ENCODE measurements at regions not wholly inside any gene's neighbourhood (a gene's known extent, or its start where the extent isn't known, plus 50 kb on each side); places are given as distances from the start of the nearest gene placed in this dataset.

- no peak overlapping the region for H3K4me3 ChIP-seq (replicated peaks; ENCODE audit: low read depth, low read length)
- no peak for DNase-seq (ENCODE audit: low read depth)
- TF ChIP-seq, protein P1, sequence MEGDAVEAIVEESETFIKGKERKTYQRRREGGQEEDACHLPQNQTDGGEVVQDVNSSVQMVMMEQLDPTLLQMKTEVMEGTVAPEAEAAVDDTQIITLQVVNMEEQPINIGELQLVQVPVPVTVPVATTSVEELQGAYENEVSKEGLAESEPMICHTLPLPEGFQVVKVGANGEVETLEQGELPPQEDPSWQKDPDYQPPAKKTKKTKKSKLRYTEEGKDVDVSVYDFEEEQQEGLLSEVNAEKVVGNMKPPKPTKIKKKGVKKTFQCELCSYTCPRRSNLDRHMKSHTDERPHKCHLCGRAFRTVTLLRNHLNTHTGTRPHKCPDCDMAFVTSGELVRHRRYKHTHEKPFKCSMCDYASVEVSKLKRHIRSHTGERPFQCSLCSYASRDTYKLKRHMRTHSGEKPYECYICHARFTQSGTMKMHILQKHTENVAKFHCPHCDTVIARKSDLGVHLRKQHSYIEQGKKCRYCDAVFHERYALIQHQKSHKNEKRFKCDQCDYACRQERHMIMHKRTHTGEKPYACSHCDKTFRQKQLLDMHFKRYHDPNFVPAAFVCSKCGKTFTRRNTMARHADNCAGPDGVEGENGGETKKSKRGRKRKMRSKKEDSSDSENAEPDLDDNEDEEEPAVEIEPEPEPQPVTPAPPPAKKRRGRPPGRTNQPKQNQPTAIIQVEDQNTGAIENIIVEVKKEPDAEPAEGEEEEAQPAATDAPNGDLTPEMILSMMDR (IDR thresholded peaks at IDR 0.05; ENCODE audit: low read length, missing control alignments) = no peak
Measured at GRCh38 chr6:81812401-81812800, 59.9 kb upstream of the TENT5A start.

DNA sequence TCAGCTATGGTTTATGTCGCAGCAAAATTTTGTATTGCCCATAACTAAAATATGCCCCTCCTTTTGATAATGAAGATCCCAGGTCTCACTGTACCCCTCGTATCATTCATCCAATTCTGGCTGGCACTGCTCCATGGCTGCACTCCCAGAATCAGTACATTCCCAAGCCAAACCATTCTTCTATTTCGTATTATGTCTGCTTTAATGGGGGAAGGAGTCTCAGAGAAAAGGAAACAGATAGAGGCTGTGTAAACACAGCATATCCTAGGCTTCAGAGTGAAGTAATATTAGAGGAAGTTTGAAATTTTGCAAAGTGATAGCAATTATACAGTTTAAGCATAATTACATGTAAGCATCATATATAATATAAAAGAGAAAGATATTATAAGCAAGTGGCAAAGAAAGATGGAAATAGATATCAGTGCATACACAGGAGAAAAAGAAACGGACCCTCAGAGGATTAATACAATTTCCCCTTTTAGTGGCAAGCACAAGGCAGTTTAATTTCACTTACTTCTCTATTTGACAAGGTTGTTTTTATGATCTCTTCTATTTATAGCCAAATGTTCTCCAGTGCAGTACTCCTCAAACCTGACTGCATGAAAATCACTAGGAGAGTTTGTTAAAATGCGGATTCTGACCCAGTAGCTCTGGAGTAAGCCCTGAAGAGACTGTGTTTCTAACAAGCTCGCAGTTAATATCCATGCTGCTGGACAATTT, 56.5 kb upstream of the TENT5A start:
- H3K4me3 ChIP-seq (replicated peaks; ENCODE audit: low read depth, low read length) = no peak overlapping the region
- DNase-seq (ENCODE audit: low read depth) = peak; percentile 57
- TF ChIP-seq, protein P1 (IDR thresholded peaks at IDR 0.05; ENCODE audit: low read length, missing control alignments) = no peak

DNA sequence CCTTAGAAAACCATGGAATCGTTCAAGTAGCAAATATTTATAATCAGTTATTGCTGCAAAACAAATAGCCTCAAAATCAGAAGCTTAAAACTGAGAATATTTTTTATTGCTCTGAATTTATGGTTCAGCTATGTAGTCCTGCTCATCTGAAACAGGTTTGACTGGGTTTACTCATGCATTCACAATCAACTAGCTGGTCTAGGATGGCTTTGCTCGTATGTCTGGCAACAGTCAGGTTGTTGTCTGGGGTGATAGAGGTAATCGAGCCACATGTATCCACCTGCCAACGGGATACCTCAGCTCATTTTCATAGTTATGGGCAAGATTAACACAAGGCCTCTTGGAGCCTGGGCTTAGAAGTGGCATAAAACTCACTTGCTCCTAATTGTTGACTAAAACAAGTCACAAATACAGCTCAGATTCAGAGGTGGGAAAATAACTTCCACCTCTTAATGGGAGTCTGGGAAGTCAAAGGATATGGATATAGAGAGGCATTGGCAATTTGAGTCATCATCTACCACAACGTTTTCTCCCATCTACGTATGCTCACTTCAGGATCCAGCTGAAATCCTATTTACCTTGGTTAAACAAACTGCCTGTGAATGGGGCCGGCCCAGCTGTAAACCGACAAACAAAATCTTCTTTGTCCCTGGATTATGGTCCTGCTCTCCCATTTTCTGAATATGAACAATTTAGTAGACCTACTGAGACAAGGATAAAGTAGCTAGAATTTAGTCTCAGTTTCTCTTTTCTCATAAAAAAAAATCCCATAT, 54.5 kb upstream of the TENT5A start:
- TF ChIP-seq, protein P1 (IDR thresholded peaks at IDR 0.05; ENCODE audit: low read length, missing control alignments) = no peak
- H3K4me3 ChIP-seq (replicated peaks; ENCODE audit: low read depth, low read length) = no peak overlapping the region
- DNase-seq (ENCODE audit: low read depth) = no peak

DNA sequence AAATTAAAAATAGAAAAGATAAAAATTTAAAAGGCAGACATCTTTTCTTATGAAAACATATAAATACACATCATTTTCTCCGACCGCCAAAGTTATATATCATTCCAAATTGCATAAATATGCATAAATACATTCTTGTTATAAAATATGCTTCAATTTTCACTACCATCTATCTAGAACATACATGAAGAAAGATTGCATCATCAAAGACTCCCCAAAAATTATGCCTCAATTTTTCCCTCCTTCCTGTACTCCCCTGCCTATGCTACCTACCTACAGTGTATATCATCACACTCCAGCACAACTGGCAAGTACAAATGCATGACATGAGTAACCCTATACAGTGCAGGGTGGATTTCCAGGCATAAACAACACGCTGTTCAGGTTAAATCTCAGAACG, 49.9 kb upstream of the TENT5A start:
- no peak overlapping the region for H3K4me3 ChIP-seq (replicated peaks; ENCODE audit: low read depth, low read length)
- no peak for DNase-seq (ENCODE audit: low read depth)
- TF ChIP-seq, protein P1 (IDR thresholded peaks at IDR 0.05; ENCODE audit: low read length, missing control alignments) = no peak
